GM21528 (cell line): ENCODE measurements at regions not wholly inside any gene's neighbourhood (a gene's known extent, or its start where the extent isn't known, plus 50 kb on each side); places are given as distances from the start of the nearest gene placed in this dataset.
"Not testable (repeated sequence)": the region's sequence is repeated elsewhere in the genome, so short reads cannot be mapped to it uniquely, and the experiment has no call there.

ENCODE experiments used
- ATAC-seq: cut with Tn5 transposase; IDR thresholded peaks from one replicate; pipeline ENCODE4 v1.9.1; 2021; ENCODE audit warnings: mild to moderate bottlenecking, moderate library complexity; ENCODE audit not compliant: unreplicated experiment, low FRiP score

GRCh38 chr2:111418091-111418875 lies 297.6 kb downstream of the BCL2L11 start:
- ATAC-seq: not testable (repeated sequence)

- not testable (repeated sequence) for ATAC-seq
Observed at GRCh38 chr2:111420074-111420473, 299.4 kb downstream of the BCL2L11 start.

- ATAC-seq: not testable (repeated sequence)
Observed at GRCh38 chr2:111420835-111421234, 300.1 kb downstream of the BCL2L11 start.

- not testable (repeated sequence) for ATAC-seq
Observed at GRCh38 chr2:111421949-111422348, 301.2 kb downstream of the BCL2L11 start.

GRCh38 chr2:111422562-111422961 lies 301.8 kb downstream of the BCL2L11 start:
- not testable (repeated sequence) for ATAC-seq

GRCh38 chr2:111423184-111423583 lies 302.5 kb downstream of the BCL2L11 start:
- not testable (repeated sequence) for ATAC-seq

GRCh38 chr2:111424176-111424575 lies 303.5 kb downstream of the BCL2L11 start:
- not testable (repeated sequence) for ATAC-seq

GRCh38 chr2:111424851-111425309 lies 304.2 kb downstream of the BCL2L11 start:
- not testable (repeated sequence) for ATAC-seq

GRCh38 chr2:111425789-111426201 lies 305.1 kb downstream of the BCL2L11 start:
- not testable (repeated sequence) for ATAC-seq

GRCh38 chr2:111427346-111427745 lies 306.6 kb downstream of the BCL2L11 start:
- not testable (repeated sequence) for ATAC-seq

- ATAC-seq: not testable (repeated sequence)
Observed at GRCh38 chr2:111428915-111429314, 308.2 kb downstream of the BCL2L11 start.

GRCh38 chr2:111429353-111429752 lies 308.6 kb downstream of the BCL2L11 start:
- ATAC-seq: peak; percentile 49

- ATAC-seq: not testable (repeated sequence)
Observed at GRCh38 chr2:111430817-111431661, 310.3 kb downstream of the BCL2L11 start.

GRCh38 chr2:111432423-111432822 lies 311.7 kb downstream of the BCL2L11 start:
- ATAC-seq: not testable (repeated sequence)

- ATAC-seq: not testable (repeated sequence)
Observed at GRCh38 chr2:111432916-111433499, 312.3 kb downstream of the BCL2L11 start.

- not testable (repeated sequence) for ATAC-seq
Observed at GRCh38 chr2:111433892-111434607, 313.3 kb downstream of the BCL2L11 start.

- not testable (repeated sequence) for ATAC-seq
Observed at GRCh38 chr2:111434608-111434939, 313.9 kb downstream of the BCL2L11 start.

- ATAC-seq: not testable (repeated sequence)
Observed at GRCh38 chr2:111435553-111436310, 315.0 kb downstream of the BCL2L11 start.

- ATAC-seq: peak; percentile 39
Observed at GRCh38 chr2:111436411-111436810, 315.7 kb downstream of the BCL2L11 start.
